ENCODE measurements at regions not wholly inside any gene's neighbourhood (a gene's known extent, or its start where the extent isn't known, plus 50 kb on each side); places are given as distances from the start of the nearest gene placed in this dataset.
"Not testable (repeated sequence)": the region's sequence is repeated elsewhere in the genome, so short reads cannot be mapped to it uniquely, and the experiment has no call there.

- DNase-seq (ENCODE audit: low read depth): no peak
Observed at GRCh38 chr14:40248671-40249070, 816.4 kb upstream of the FBXO33 start.

GRCh38 chr14:40240245-40240859 lies 808.1 kb upstream of the FBXO33 start:
- DNase-seq (ENCODE audit: low read depth): no peak

- DNase-seq (ENCODE audit: low read depth): no peak
Observed at GRCh38 chr14:40232302-40232701, 800.1 kb upstream of the FBXO33 start.

GRCh38 chr14:40229676-40230075 lies 797.4 kb upstream of the FBXO33 start:
- no peak for DNase-seq (ENCODE audit: low read depth)

GRCh38 chr14:40222996-40223395 lies 790.8 kb upstream of the FBXO33 start:
- DNase-seq (ENCODE audit: low read depth): no peak

- DNase-seq (ENCODE audit: low read depth): no peak
Observed at GRCh38 chr14:40221428-40221827, 789.2 kb upstream of the FBXO33 start.

GRCh38 chr14:40219032-40219431 lies 786.8 kb upstream of the FBXO33 start:
- no peak for DNase-seq (ENCODE audit: low read depth)

- no peak for DNase-seq (ENCODE audit: low read depth)
Observed at GRCh38 chr14:40218282-40218941, 786.2 kb upstream of the FBXO33 start.

GRCh38 chr14:40216976-40217375 lies 784.7 kb upstream of the FBXO33 start:
- DNase-seq (ENCODE audit: low read depth): no peak

- DNase-seq (ENCODE audit: low read depth): not testable (repeated sequence)
Observed at GRCh38 chr14:40216408-40216807, 784.2 kb upstream of the FBXO33 start.

GRCh38 chr14:40213701-40214100 lies 781.5 kb upstream of the FBXO33 start:
- DNase-seq (ENCODE audit: low read depth): no peak

- DNase-seq (ENCODE audit: low read depth): no peak
Observed at GRCh38 chr14:40204441-40205175, 772.4 kb upstream of the FBXO33 start.

GRCh38 chr14:40199101-40199500 lies 766.9 kb upstream of the FBXO33 start:
- no peak for DNase-seq (ENCODE audit: low read depth)

GRCh38 chr14:40197344-40197743 lies 765.1 kb upstream of the FBXO33 start:
- no peak for DNase-seq (ENCODE audit: low read depth)

- no peak for DNase-seq (ENCODE audit: low read depth)
Observed at GRCh38 chr14:40188006-40188405, 755.8 kb upstream of the FBXO33 start.

- no peak for DNase-seq (ENCODE audit: low read depth)
Observed at GRCh38 chr14:40164083-40164482, 731.9 kb upstream of the FBXO33 start.

GRCh38 chr14:40139657-40140056 lies 707.4 kb upstream of the FBXO33 start:
- DNase-seq (ENCODE audit: low read depth): no peak

- DNase-seq (ENCODE audit: low read depth): no peak
Observed at GRCh38 chr14:40133463-40133862, 701.2 kb upstream of the FBXO33 start.

GRCh38 chr14:40129159-40129558 lies 696.9 kb upstream of the FBXO33 start:
- DNase-seq (ENCODE audit: low read depth): no peak

- DNase-seq (ENCODE audit: low read depth): no peak
Observed at GRCh38 chr14:40123816-40124215, 691.6 kb upstream of the FBXO33 start.

GRCh38 chr14:40122968-40123648 lies 690.9 kb upstream of the FBXO33 start:
- DNase-seq (ENCODE audit: low read depth): no peak

- DNase-seq (ENCODE audit: low read depth): no peak
Observed at GRCh38 chr14:40119765-40120164, 687.5 kb upstream of the FBXO33 start.

GRCh38 chr14:40119321-40119720 lies 687.1 kb upstream of the FBXO33 start:
- no peak for DNase-seq (ENCODE audit: low read depth)

Data from HS-5 (cell line).